ENCODE measurements at regions not wholly inside any gene's neighbourhood (a gene's known extent, or its start where the extent isn't known, plus 50 kb on each side); places are given as distances from the start of the nearest gene placed in this dataset.

GRCh38 chr1:8084913-8085312, 58.8 kb upstream of the ERRFI1 start:
- FAIRE-seq = no peak
- TF ChIP-seq POLR2A (IDR thresholded peaks at IDR 0.05; ENCODE audit: low read depth, low read length) = no peak

GRCh38 chr1:8083739-8084484, 57.8 kb upstream of the ERRFI1 start:
- no peak for TF ChIP-seq POLR2A (IDR thresholded peaks at IDR 0.05; ENCODE audit: low read depth, low read length)
- DNase-seq (ENCODE audit: insufficient read length, low spot score) (no peak), FAIRE-seq (peak; percentile 43)

More at GRCh38 chr1:8084913-8085312, 58.8 kb upstream of the ERRFI1 start:
- DNase-seq (ENCODE audit: insufficient read length, low spot score) = no peak

DNA sequence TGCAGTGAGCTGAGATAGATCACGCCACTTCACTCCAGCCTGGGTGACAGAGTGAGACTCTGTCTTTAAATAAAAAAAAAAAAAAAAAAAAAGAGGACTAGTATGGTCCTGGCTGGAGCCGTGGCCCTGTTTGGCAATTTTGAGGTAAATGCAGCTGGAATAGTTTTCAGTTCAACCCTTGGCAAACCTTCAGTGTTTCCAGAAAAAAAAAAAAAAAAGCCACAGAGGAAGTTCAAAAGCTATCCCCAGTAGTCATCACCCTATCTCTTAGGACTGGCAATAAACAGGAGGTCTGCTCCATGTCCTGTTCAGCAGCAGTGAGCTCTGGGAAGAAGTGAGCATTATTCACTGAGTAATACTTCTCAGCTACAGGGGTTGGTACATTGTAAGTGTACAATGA, 56.8 kb upstream of the ERRFI1 start:
- DNase-seq (ENCODE audit: insufficient read length, low spot score) (no peak), FAIRE-seq (no peak)
- no peak for TF ChIP-seq POLR2A (IDR thresholded peaks at IDR 0.05; ENCODE audit: low read depth, low read length)

DNA sequence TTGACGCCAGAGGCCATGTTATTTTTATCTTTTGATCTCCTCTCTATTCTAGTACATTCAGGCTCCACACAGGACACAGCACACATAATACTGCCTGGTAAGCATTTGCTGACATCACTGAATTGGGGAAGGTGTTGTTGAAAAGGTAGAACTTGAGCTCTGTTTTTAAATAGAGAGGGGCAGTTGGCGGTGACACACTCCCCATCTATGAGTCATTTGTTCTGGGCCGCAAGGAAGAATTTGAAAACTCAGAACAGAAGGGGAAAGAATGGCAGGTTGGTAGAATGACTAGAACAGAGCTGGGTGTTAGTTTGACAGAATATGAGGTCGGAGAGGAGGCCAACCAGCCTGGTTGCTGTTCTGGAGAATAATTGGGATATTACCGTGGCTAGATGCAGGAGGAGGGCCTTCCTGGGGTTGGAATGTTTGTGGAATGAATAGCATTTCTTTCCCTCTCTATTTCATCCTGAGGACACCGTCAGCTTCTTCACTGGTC, 52.1 kb upstream of the ERRFI1 start:
- TF ChIP-seq POLR2A (IDR thresholded peaks at IDR 0.05; ENCODE audit: low read depth, low read length) = no peak
- FAIRE-seq (no peak), DNase-seq (ENCODE audit: insufficient read length, low spot score) (no peak)

- DNase-seq (ENCODE audit: insufficient read length, low spot score) = no peak
- FAIRE-seq = no peak
Measured at GRCh38 chr1:8077602-8078001, 51.5 kb upstream of the ERRFI1 start.

DNA sequence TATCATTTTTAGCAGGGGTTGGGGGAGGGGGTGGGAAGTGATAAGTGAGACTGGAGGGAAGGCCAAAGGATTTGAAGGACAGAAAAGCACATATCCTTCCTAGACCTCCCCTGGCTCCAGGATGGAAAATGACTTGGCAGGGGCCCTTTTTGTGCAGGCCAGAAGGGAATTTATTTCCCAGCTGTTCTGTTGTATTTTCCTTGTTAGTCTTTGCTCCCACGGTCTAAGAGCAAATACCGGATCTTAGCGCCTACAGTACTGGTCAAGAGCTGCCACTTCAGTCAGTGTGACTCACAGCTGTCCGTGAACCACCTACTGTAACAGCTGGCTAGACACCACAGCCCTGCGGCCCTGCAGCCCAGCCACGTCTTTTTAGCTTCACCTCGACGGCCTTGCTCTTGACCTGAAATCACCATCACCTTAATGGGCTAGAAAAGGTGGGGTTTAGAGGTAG, 51.0 kb upstream of the ERRFI1 start:
- DNase-seq (ENCODE audit: insufficient read length, low spot score) = peak; percentile 42
- no peak for TF ChIP-seq POLR2A (IDR thresholded peaks at IDR 0.05; ENCODE audit: low read depth, low read length)
- FAIRE-seq = peak; percentile 68

More at GRCh38 chr1:8077602-8078001, 51.5 kb upstream of the ERRFI1 start:
- TF ChIP-seq POLR2A (IDR thresholded peaks at IDR 0.05; ENCODE audit: low read depth, low read length) = no peak

DNA sequence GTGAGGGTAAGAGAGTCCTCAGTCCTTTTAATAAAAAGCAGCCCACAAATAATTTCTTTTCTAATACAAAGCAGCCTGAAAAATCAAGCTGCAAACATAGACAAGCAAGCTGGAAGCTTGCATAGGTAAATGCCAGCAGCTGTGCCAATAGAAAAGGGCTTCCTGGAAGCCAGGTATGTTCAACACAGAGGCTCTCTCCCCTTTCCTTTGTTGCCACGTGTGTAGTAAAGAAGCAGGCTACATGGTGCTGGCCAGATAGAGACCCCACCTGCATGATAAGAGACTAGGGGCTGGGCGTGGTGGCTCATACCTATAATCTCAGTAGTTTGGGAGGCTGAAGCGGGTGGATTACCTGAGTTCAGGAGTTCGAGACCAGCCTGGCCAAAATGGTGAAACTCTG, 50.1 kb upstream of the ERRFI1 start:
- no peak for DNase-seq (ENCODE audit: insufficient read length, low spot score)
- no peak for FAIRE-seq
- no peak for TF ChIP-seq POLR2A (IDR thresholded peaks at IDR 0.05; ENCODE audit: low read depth, low read length)
